ENCODE measurements at regions not wholly inside any gene's neighbourhood (a gene's known extent, or its start where the extent isn't known, plus 50 kb on each side); places are given as distances from the start of the nearest gene placed in this dataset.

GRCh38 chr15:93882141-93882540 is 349.2 kb upstream of the MCTP2 start:
- 67 to 75% methylated on average over 1 of the region's 1 CpG for WGBS, 2 donors
- Histone ChIP-seq H3K4me3 (no peak overlapping the region), H3K27ac (no peak overlapping the region), H3K9me3 (no peaks in the 10 kb centered on the region), H3K4me1 (no peaks in the 10 kb centered on the region), H3K27me3 (no peaks in the 10 kb centered on the region), H3K36me3 (ENCODE audit: low read depth, missing control alignments) (no peaks in the 10 kb centered on the region)
- no peak for DNase-seq
- TF ChIP-seq CTCF (IDR thresholded peaks at IDR 0.05) (no peak), POLR2A (IDR thresholded peaks at IDR 0.05) (no peak)
- intact Hi-C loops (cut with DNase I; ENCODE audit: low total_unique reads): no loop called here

GRCh38 chr15:93881310-93881709 is 350.1 kb upstream of the MCTP2 start:
- no peak for TF ChIP-seq CTCF (IDR thresholded peaks at IDR 0.05)
- no peak for TF ChIP-seq POLR2A (IDR thresholded peaks at IDR 0.05)

GRCh38 chr15:93880358-93880757 is 351.0 kb upstream of the MCTP2 start:
- WGBS, 2 donors: 88 to 92% methylated on average over 1 of the region's 1 CpG
- H3K9me3 ChIP-seq: no peaks in the 10 kb centered on the region
- H3K36me3 ChIP-seq (ENCODE audit: low read depth, missing control alignments): no peaks in the 10 kb centered on the region
- H3K27me3 ChIP-seq: no peaks in the 10 kb centered on the region
- no peaks in the 10 kb centered on the region for H3K4me1 ChIP-seq
- TF ChIP-seq CTCF (IDR thresholded peaks at IDR 0.05): no peak
- no peak for TF ChIP-seq POLR2A (IDR thresholded peaks at IDR 0.05)
- no peak overlapping the region for H3K4me3 ChIP-seq
- intact Hi-C loops (cut with DNase I; ENCODE audit: low total_unique reads): no loop called here
- DNase-seq: no peak
- no peak overlapping the region for H3K27ac ChIP-seq

More at GRCh38 chr15:93881310-93881709, 350.1 kb upstream of the MCTP2 start:
- intact Hi-C loops (cut with DNase I; ENCODE audit: low total_unique reads): no loop called here
- Histone ChIP-seq H3K36me3 (ENCODE audit: low read depth, missing control alignments) (no peaks in the 10 kb centered on the region), H3K4me3 (no peak overlapping the region), H3K9me3 (no peaks in the 10 kb centered on the region), H3K4me1 (no peaks in the 10 kb centered on the region), H3K27ac (no peak overlapping the region), H3K27me3 (no peaks in the 10 kb centered on the region)
- no peak for DNase-seq

- Histone ChIP-seq H3K9me3 (no peaks in the 10 kb centered on the region), H3K36me3 (ENCODE audit: low read depth, missing control alignments) (no peaks in the 10 kb centered on the region), H3K27me3 (no peaks in the 10 kb centered on the region), H3K27ac (no peak overlapping the region), H3K4me3 (no peak overlapping the region), H3K4me1 (no peaks in the 10 kb centered on the region)
- 60 to 72% methylated on average over 2 of the region's 2 CpGs for WGBS, 2 donors
- no peak for DNase-seq
- TF ChIP-seq POLR2A (IDR thresholded peaks at IDR 0.05): no peak
- TF ChIP-seq CTCF (IDR thresholded peaks at IDR 0.05): no peak
- intact Hi-C loops (cut with DNase I; ENCODE audit: low total_unique reads): no loop called here
Observed at GRCh38 chr15:93870583-93870982, 360.8 kb upstream of the MCTP2 start.

- H3K9me3 ChIP-seq: no peaks in the 10 kb centered on the region
- 33 to 64% methylated on average over 1 of the region's 1 CpG for WGBS, 2 donors
- no peaks in the 10 kb centered on the region for H3K27me3 ChIP-seq
- H3K4me3 ChIP-seq: no peak overlapping the region
- TF ChIP-seq CTCF (IDR thresholded peaks at IDR 0.05) (no peak), POLR2A (IDR thresholded peaks at IDR 0.05) (no peak)
- no peaks in the 10 kb centered on the region for H3K36me3 ChIP-seq (ENCODE audit: low read depth, missing control alignments)
- no peak overlapping the region for H3K27ac ChIP-seq
- intact Hi-C loops (cut with DNase I; ENCODE audit: low total_unique reads): loop anchor here (10.0 kb wide), 1 partner anchor 58 kb away; no protein-coding TSS in a partner anchor
- H3K4me1 ChIP-seq: no peaks in the 10 kb centered on the region
- no peak for DNase-seq
Observed at GRCh38 chr15:93866948-93867347, 364.4 kb upstream of the MCTP2 start.

Measured in testis (tissue), 2 donors.